AG04449 (cell line): ENCODE measurements at regions not wholly inside any gene's neighbourhood (a gene's known extent, or its start where the extent isn't known, plus 50 kb on each side); places are given as distances from the start of the nearest gene placed in this dataset.

Experiments
- CTCF ChIA-PET: fragments of 350-600 bp; formaldehyde crosslinking; extraction: SDS; loops from one replicate; lab custom pipeline; 2021; ENCODE audit warnings: antibody characterized with exemption; lab: Yijun Ruan, JAX
- POLR2A ChIA-PET: fragments of 400-600, 350-600 bp; formaldehyde crosslinking; extraction: SDS; loops from one replicate; lab custom pipeline; 2020; ENCODE audit warnings: antibody characterized with exemption, inconsistent platforms; lab: Yijun Ruan, JAX
- DNase-seq: peaks from one replicate; pipeline ENCODE4 v3.0.0-alpha.2; 2010; ENCODE audit warnings: low read depth, low spot score
- H3K4me3 ChIP-seq: 2 replicates; pipeline ENCODE4 v1.5.1; 2011; ENCODE audit warnings: low read depth, mild to moderate bottlenecking, control low read depth, low read length
- CTCF ChIP-seq: IDR thresholded peaks from one replicate; pipeline ENCODE4 v1.5.1; 2011; ENCODE audit warnings: mild to moderate bottlenecking, moderate library complexity, low read length, control low read depth, inconsistent platforms; ENCODE audit not compliant: insufficient read depth; ENCODE audit errors: missing control alignments

GRCh38 chr17:65477600-65477999 lies 83.8 kb downstream of the AXIN2 start:
- DNase-seq, result no peak
- CTCF ChIA-PET, result no interaction called here
- no peak overlapping the region for H3K4me3 ChIP-seq
- TF ChIP-seq CTCF, result no peak
- POLR2A ChIA-PET, result no interaction called here

GRCh38 chr17:65474660-65475059 lies 86.8 kb downstream of the AXIN2 start:
- H3K4me3 ChIP-seq, result no peak overlapping the region

GRCh38 chr17:65473985-65474384 lies 87.5 kb downstream of the AXIN2 start:
- ChIA-PET POLR2A (no interaction called here), CTCF (interaction anchor here (0.6 kb wide), 1 partner anchor 37 kb away, joined by 3 read pairs; no protein-coding TSS in a partner anchor)
- no peak for DNase-seq
- no peak for TF ChIP-seq CTCF
- H3K4me3 ChIP-seq, result no peak overlapping the region

More at GRCh38 chr17:65474660-65475059, 86.8 kb downstream of the AXIN2 start:
- CTCF ChIA-PET, result interaction anchor here (0.6 kb wide), 1 partner anchor 36 kb away, joined by 3 read pairs; no protein-coding TSS in a partner anchor
- POLR2A ChIA-PET, result no interaction called here
- DNase-seq, result no peak
- no peak for TF ChIP-seq CTCF

- H3K4me3 ChIP-seq, result no peak overlapping the region
- ChIA-PET CTCF (interaction anchor here (1.4 kb wide), 1 partner anchor 83 kb away, joined by 5 read pairs; no protein-coding TSS in a partner anchor), POLR2A (no interaction called here)
- no peak for DNase-seq
- TF ChIP-seq CTCF, result no peak
These were observed 88.1 kb downstream of the AXIN2 start for GRCh38 chr17:65473363-65473762.

- DNase-seq, result peak; percentile 17
- no peak overlapping the region for H3K4me3 ChIP-seq
- ChIA-PET CTCF (interaction anchor here (1.4 kb wide), 1 partner anchor 83 kb away, joined by 5 read pairs; no protein-coding TSS in a partner anchor), POLR2A (interaction anchor here (0.5 kb wide), 1 partner anchor 694 kb away, joined by 3 read pairs; no protein-coding TSS in a partner anchor)
- TF ChIP-seq CTCF, result no peak
These were observed 88.7 kb downstream of the AXIN2 start for GRCh38 chr17:65472666-65473309.

GRCh38 chr17:65470783-65471182 lies 90.7 kb downstream of the AXIN2 start:
- CTCF ChIA-PET, result no interaction called here
- POLR2A ChIA-PET, result no interaction called here
- no peak overlapping the region for H3K4me3 ChIP-seq
- no peak for DNase-seq
- no peak for TF ChIP-seq CTCF
